Kidney epithelial cell (primary cell): ENCODE measurements at regions not wholly inside any gene's neighbourhood (a gene's known extent, or its start where the extent isn't known, plus 50 kb on each side); places are given as distances from the start of the nearest gene placed in this dataset.

Experiments used
- DNase-seq: peaks from one replicate; pipeline ENCODE4 v3.0.0-alpha.2; 2010; ENCODE audit warnings: low read depth
- H3K27me3 ChIP-seq: 2 replicates; pipeline ENCODE4 v1.6.0; 2011; ENCODE audit warnings: low read length; ENCODE audit not compliant: control insufficient read depth, insufficient read depth
- H3K36me3 ChIP-seq: 2 replicates; pipeline ENCODE4 v1.5.1; 2011; ENCODE audit warnings: low read length; ENCODE audit not compliant: control insufficient read depth, insufficient read depth
- H3K4me3 ChIP-seq: 2 replicates; pipeline ENCODE4 v1.5.1; 2011; ENCODE audit warnings: low read depth, mild to moderate bottlenecking, control low read depth, low read length
- CTCF ChIP-seq: IDR thresholded peaks from 2 replicates; pipeline ENCODE4 v1.5.1; 2011; ENCODE audit warnings: mild to moderate bottlenecking, moderate library complexity, low read length, control low read depth, inconsistent platforms; ENCODE audit not compliant: insufficient read depth, poor library complexity, severe bottlenecking

DNA sequence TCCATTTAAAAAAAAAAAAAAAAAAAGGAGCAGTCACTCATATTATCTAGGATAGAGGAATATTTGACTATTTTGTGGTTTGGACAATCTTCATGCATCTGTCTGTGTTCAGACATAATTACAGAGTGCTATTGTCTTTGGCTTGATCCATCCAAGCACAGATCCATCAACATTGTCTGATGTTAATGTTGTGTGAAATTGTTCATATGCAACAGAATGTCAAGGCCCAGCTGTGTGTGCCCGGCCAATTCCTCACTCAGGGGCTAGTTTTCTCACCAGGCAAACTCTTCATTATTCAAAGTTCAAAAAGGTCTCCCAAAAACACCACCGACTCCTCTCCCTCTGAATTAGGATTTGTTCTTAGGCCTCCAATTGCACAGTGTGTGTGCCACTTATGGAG is 324.9 kb upstream of the TMTC1 start:
- DNase-seq, result no peak
- Histone ChIP-seq H3K27me3 (no peaks in the 10 kb centered on the region), H3K36me3 (no peaks in the 10 kb centered on the region), H3K4me3 (no peak overlapping the region)
- TF ChIP-seq CTCF, result no peak

DNA sequence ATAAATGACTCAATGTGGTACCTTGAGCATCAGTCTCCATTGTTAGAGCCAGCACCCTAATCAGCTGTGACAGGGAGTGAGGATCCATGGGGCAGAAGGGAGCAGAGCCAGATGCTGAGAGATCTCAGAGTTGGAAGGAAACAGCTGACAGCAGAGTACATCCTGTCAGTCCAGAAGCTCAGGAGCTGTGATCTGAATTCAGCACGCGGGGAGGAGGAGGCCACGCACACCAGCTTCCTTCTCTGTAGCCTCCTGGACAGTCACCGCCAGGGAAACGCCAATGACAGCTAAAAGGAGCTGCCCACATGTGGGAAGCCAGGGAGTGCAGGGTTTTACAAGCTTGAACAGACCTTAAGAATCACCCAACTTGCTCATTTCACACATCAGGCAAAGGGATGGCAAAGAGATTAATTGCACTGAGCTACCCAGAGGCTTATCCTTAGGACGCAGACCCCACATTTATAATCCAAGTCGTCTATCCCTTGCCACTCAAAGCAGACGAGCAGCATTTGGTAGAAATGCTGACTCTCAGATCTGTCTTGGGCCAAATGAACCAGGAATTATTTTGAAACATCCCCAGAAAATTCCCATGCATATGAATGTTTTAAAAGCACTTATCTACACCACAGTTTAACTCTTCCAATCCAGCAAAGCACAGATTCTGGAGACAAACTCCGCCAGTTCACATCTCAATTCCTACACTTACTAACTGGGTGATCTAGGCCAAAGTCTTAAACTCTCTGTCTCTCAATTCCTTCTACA is 322.6 kb upstream of the TMTC1 start:
- DNase-seq, result no peak
- H3K27me3 ChIP-seq, result no peaks in the 10 kb centered on the region
- no peak overlapping the region for H3K4me3 ChIP-seq
- TF ChIP-seq CTCF, result no peak
- no peaks in the 10 kb centered on the region for H3K36me3 ChIP-seq

- no peaks in the 10 kb centered on the region for H3K27me3 ChIP-seq
- no peak for DNase-seq
- no peak for TF ChIP-seq CTCF
- H3K36me3 ChIP-seq, result no peaks in the 10 kb centered on the region
- no peak overlapping the region for H3K4me3 ChIP-seq
Observed at GRCh38 chr12:30105505-30105904, 321.8 kb upstream of the TMTC1 start.

DNA sequence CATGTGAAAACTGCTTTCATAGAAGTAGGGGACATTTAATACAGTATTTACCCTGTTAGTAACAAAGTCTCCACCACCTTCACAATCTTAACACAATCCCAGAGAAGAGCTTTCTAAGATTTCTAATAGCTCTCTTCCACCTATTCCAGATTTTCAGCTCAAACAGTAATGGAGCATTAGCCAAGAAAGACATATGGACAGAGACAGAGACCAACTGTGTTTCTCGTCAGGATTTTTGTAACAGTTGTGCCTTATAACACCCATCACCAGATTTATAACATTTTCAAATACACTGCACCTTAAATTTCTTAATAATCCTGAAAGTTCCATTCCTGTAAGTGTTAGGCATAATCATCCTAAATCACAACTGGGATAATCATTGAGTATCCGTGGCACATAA is 321.2 kb upstream of the TMTC1 start:
- no peak for TF ChIP-seq CTCF
- no peaks in the 10 kb centered on the region for H3K27me3 ChIP-seq
- H3K4me3 ChIP-seq, result no peak overlapping the region
- no peak for DNase-seq
- H3K36me3 ChIP-seq, result no peaks in the 10 kb centered on the region

- H3K36me3 ChIP-seq, result no peaks in the 10 kb centered on the region
- TF ChIP-seq CTCF, result no peak
- no peaks in the 10 kb centered on the region for H3K27me3 ChIP-seq
- DNase-seq, result no peak
- no peak overlapping the region for H3K4me3 ChIP-seq
Observed at GRCh38 chr12:30100741-30101140, 317.0 kb upstream of the TMTC1 start.

- no peak overlapping the region for H3K4me3 ChIP-seq
- no peaks in the 10 kb centered on the region for H3K36me3 ChIP-seq
- no peak for TF ChIP-seq CTCF
- no peaks in the 10 kb centered on the region for H3K27me3 ChIP-seq
- no peak for DNase-seq
Observed at GRCh38 chr12:30098677-30099076, 314.9 kb upstream of the TMTC1 start.
